HCT116 (cell line): ENCODE measurements at regions not wholly inside any gene's neighbourhood (a gene's known extent, or its start where the extent isn't known, plus 50 kb on each side); places are given as distances from the start of the nearest gene placed in this dataset.

ENCODE experiments used
- ATAC-seq: fragments of 200-7000 bp; cut with Tn5 transposase; 2 replicates; pipeline ENCODE4 v1.9.1; 2020; ENCODE audit warnings: mild to moderate bottlenecking, moderate library complexity
- BruUV-seq: library from RNA; stranded (reverse); fragments of 400-500 nt; replicated peaks from 2 replicates; lab custom pipeline; 2021; lab: Mats Ljungman, UMichigan
- CTCF ChIA-PET: fragments of 300-600 bp; sonication (Branson Sonifier 250); formaldehyde crosslinking; loops from one replicate; lab custom pipeline; 2021; ENCODE audit warnings: antibody characterized with exemption; lab: Charles Lee
- POLR2A ChIA-PET: fragments of 300-600, 350-600 bp; sonication (Branson Sonifier 250); formaldehyde crosslinking; loops from one replicate; lab custom pipeline; 2021; ENCODE audit warnings: antibody characterized with exemption; lab: Charles Lee
- RAD21 ChIA-PET, 2 experiments: fragments of 300-600 bp; sonication (Branson Sonifier 250); formaldehyde crosslinking; loops; one replicate each; lab custom pipeline; 2023; ENCODE audit warnings: low total read pairs in 2 of 2; ENCODE audit not compliant: uncharacterized antibody in 2 of 2, unreplicated experiment in 2 of 2, low non-redundant PET in 1 of 2; lab: Charles Lee
- DNase-seq: peaks from one replicate; pipeline ENCODE4 v3.0.0-alpha.2; 2010; ENCODE audit warnings: low read depth, low spot score
- H2AFZ ChIP-seq: fragments of 200-600 bp; shearing (Covaris generic), sonication (generic); 2 replicates; pipeline ENCODE4 v1.6.1; 2017; ENCODE audit warnings: low read depth, mixed run types, mixed read lengths, antibody characterized with exemption, low read length; ENCODE audit not compliant: poor library complexity, severe bottlenecking
- H3K27ac ChIP-seq: 2 replicates; pipeline ENCODE4 v1.5.1; 2012; ENCODE audit warnings: low read depth, low read length
- H3K27me3 ChIP-seq: fragments of 200-600 bp; sonication (generic); 2 replicates; pipeline ENCODE4 v1.6.1; 2016; ENCODE audit warnings: mixed run types, low read length, mixed read lengths; ENCODE audit not compliant: insufficient read depth
- H3K36me3 ChIP-seq, 2 experiments: fragments of 200-500 bp in 1 of 2; fragments of 200-600 bp in 1 of 2; sonication (Bioruptor generic) in 1 of 2; sonication (generic) in 1 of 2; 2 replicates each; pipeline versions ENCODE4 v1.5.1 to v1.6.1; 2014 to 2016; ENCODE audit warnings: low read length in 2 of 2, inconsistent platforms in 1 of 2, mixed read lengths in 1 of 2, mixed run types in 1 of 2; ENCODE audit not compliant: insufficient read depth in 2 of 2, control insufficient read depth in 1 of 2
- H3K4me1 ChIP-seq, 2 experiments: fragments of 200-600 bp in 1 of 2; sonication (generic) in 1 of 2; 2 replicates each; pipeline versions ENCODE4 v1.5.1 to v1.6.1; 2012 to 2017; ENCODE audit warnings: low read length in 2 of 2, inconsistent platforms in 1 of 2, mild to moderate bottlenecking in 1 of 2, mixed read lengths in 1 of 2, mixed run types in 1 of 2, moderate library complexity in 1 of 2; ENCODE audit not compliant: insufficient read depth in 2 of 2, control insufficient read depth in 1 of 2
- H3K4me2 ChIP-seq: fragments of 200-600 bp; sonication (generic); 2 replicates; pipeline ENCODE4 v1.6.1; 2017; ENCODE audit warnings: mixed run types, low read length, mixed read lengths
- H3K4me3 ChIP-seq, 2 experiments: fragments of 200-600 bp in 1 of 2; sonication (generic) in 1 of 2; replicated peaks in 1 of 2; 2 replicates each; pipeline ENCODE4 v1.5.1; 2011 to 2016; ENCODE audit warnings: low read length in 2 of 2, control low read depth in 1 of 2, low read depth in 1 of 2, mild to moderate bottlenecking in 1 of 2, mixed read lengths in 1 of 2, mixed run types in 1 of 2
- H3K79me2 ChIP-seq: fragments of 200-600 bp; sonication (generic); 2 replicates; pipeline ENCODE4 v1.6.1; 2017; ENCODE audit warnings: mild to moderate bottlenecking, mixed run types, low read length, moderate library complexity, mixed read lengths; ENCODE audit not compliant: insufficient read depth
- H3K9ac ChIP-seq: fragments of 200-600 bp; sonication (generic); 2 replicates; pipeline ENCODE4 v1.6.1; 2016; ENCODE audit warnings: low read length, mixed read lengths
- H3K9me2 ChIP-seq: fragments of 200-600 bp; sonication (generic), shearing (Covaris generic); 2 replicates; pipeline ENCODE4 v1.6.1; 2017; ENCODE audit warnings: mixed run types, mild to moderate bottlenecking, moderate library complexity; ENCODE audit not compliant: insufficient read depth
- H3K9me3 ChIP-seq, 2 experiments: fragments of 200-500 bp in 1 of 2; fragments of 200-600 bp in 1 of 2; sonication (Bioruptor generic) in 1 of 2; sonication (generic) in 1 of 2; 2 replicates each; pipeline ENCODE4 v1.6.1; 2014 to 2017; ENCODE audit warnings: low read length in 2 of 2, mixed read lengths in 2 of 2, inconsistent platforms in 1 of 2, low read depth in 1 of 2, mild to moderate bottlenecking in 1 of 2, mixed run types in 1 of 2, moderate library complexity in 1 of 2; ENCODE audit not compliant: control insufficient read depth in 1 of 2, insufficient read depth in 1 of 2
- H4K20me1 ChIP-seq: fragments of 200-600 bp; sonication (generic), shearing (Covaris generic); 2 replicates; pipeline ENCODE4 v1.6.1; 2017; ENCODE audit warnings: mixed run types, mild to moderate bottlenecking, moderate library complexity; ENCODE audit not compliant: insufficient read depth
- CBX3 ChIP-seq: IDR thresholded peaks from 2 replicates; pipeline ENCODE4 v1.6.1; 2012; ENCODE audit warnings: low read depth
- CEBPB ChIP-seq: IDR thresholded peaks from 2 replicates; pipeline ENCODE4 v1.6.1; 2012; ENCODE audit warnings: low read depth
- ELF1 ChIP-seq: IDR thresholded peaks from 2 replicates; pipeline ENCODE4 v1.6.1; 2012; ENCODE audit warnings: low read depth, borderline replicate concordance
- EZH2 ChIP-seq: fragments of 200-600 bp; sonication (generic); IDR thresholded peaks from 2 replicates; pipeline ENCODE4 v1.6.1; 2017; ENCODE audit warnings: antibody characterized with exemption, mixed run types
- EZH2phosphoT487 ChIP-seq: fragments of 200-600 bp; IDR thresholded peaks from 2 replicates; pipeline ENCODE4 v1.6.1; 2018; ENCODE audit warnings: antibody characterized with exemption, borderline replicate concordance
- JUND ChIP-seq: IDR thresholded peaks from 2 replicates; pipeline ENCODE4 v1.6.1; 2012
- POLR2A ChIP-seq: IDR thresholded peaks from 2 replicates; pipeline ENCODE4 v1.7.0; 2011; ENCODE audit warnings: borderline replicate concordance; ENCODE audit not compliant: insufficient read depth, insufficient read length; ENCODE audit errors: extremely low read depth
- POLR2AphosphoS5 ChIP-seq: IDR thresholded peaks from 2 replicates; pipeline ENCODE4 v1.6.1; 2011; ENCODE audit warnings: mild to moderate bottlenecking, low read depth, low read length, moderate library complexity
- RAD21 ChIP-seq: IDR thresholded peaks from 2 replicates; pipeline ENCODE4 v1.6.1; 2012; ENCODE audit warnings: low read depth, mild to moderate bottlenecking
- SIN3A ChIP-seq: IDR thresholded peaks from 2 replicates; pipeline ENCODE4 v1.6.1; 2012; ENCODE audit warnings: low read depth
- TCF7L2 ChIP-seq: IDR thresholded peaks from 2 replicates; pipeline ENCODE4 v1.7.0; 2011; ENCODE audit warnings: borderline replicate concordance, inconsistent platforms; ENCODE audit not compliant: insufficient read depth, insufficient read length; ENCODE audit errors: extremely low read depth
- intact Hi-C: fragments of 100-400 bp; cut with micrococcal nuclease; formaldehyde crosslinking; loops from 2 replicates; pipeline ENCODE4 v1.10.0; 2022
- TF ChIP-seq, protein P1 (sequence below): IDR thresholded peaks from 2 replicates; pipeline ENCODE4 v1.6.1; 2012; ENCODE audit warnings: low read depth
- TF ChIP-seq, protein P2 (sequence below): IDR thresholded peaks from 2 replicates; pipeline ENCODE4 v1.6.1; 2011; ENCODE audit warnings: mild to moderate bottlenecking, low read length, moderate library complexity; ENCODE audit not compliant: insufficient replicate concordance; ENCODE audit errors: extremely low read depth
- TF ChIP-seq, protein P3 (sequence below), 3 experiments: fragments of 200-600 bp in 1 of 3; sonication (generic) in 1 of 3; IDR thresholded peaks in 2 of 3; conservative IDR thresholded peaks in 1 of 3; 2 replicates each; pipeline ENCODE4 v1.5.1; 2012 to 2017; ENCODE audit warnings: low read depth in 2 of 3, low read length in 2 of 3, antibody characterized with exemption in 1 of 3, borderline replicate concordance in 1 of 3, control low read depth in 1 of 3, mild to moderate bottlenecking in 1 of 3, mixed read lengths in 1 of 3, mixed run types in 1 of 3, moderate library complexity in 1 of 3; ENCODE audit not compliant: insufficient read depth in 1 of 3

DNA sequence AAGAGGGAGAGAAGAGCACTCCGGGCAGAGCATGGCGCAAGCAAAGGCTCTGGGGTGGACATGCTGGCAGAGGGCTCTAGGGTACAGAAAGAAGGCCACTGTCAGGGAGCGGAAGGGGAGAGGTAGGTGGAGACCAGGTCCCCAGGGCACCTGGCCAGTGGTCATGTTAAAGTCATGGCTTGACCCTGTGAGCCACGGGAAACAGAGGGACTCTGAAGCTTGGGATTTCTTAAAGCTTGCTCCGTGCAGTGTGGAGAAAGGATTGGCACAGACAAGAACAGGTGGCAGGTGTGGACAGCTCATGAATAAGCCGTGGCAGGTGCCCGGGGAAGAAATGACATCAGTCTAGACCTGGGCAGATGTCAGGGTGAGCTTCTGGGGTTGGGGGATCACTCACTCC is 413.8 kb downstream of the BCL11B start:
- intact Hi-C loops: no loop called here
- Histone ChIP-seq H3K79me2 (no peaks in the 10 kb centered on the region), H3K4me1 (no peaks in the 10 kb centered on the region), H3K9me3 (no peaks in the 10 kb centered on the region), H4K20me1 (no peaks in the 10 kb centered on the region), H3K4me2 (no peak overlapping the region), H3K27ac (no peak overlapping the region), H3K36me3 (no peaks in the 10 kb centered on the region), H3K9ac (no peak overlapping the region), H3K4me3 (no peak overlapping the region), H3K27me3 (peaks cover 64% of the 10 kb centered on the region), H2AFZ (no peak overlapping the region), H3K9me2 (no peaks in the 10 kb centered on the region)
- no TSS peak for BruUV-seq
- ATAC-seq (no peak), DNase-seq (no peak)
- RAD21 ChIA-PET: no interaction called here
- POLR2A ChIA-PET: no interaction called here
- CTCF ChIA-PET: no interaction called here
- TF ChIP-seq CEBPB (no peak), ELF1 (no peak), JUND (no peak), POLR2AphosphoS5 (no peak), CBX3 (no peak), SIN3A (no peak)

DNA sequence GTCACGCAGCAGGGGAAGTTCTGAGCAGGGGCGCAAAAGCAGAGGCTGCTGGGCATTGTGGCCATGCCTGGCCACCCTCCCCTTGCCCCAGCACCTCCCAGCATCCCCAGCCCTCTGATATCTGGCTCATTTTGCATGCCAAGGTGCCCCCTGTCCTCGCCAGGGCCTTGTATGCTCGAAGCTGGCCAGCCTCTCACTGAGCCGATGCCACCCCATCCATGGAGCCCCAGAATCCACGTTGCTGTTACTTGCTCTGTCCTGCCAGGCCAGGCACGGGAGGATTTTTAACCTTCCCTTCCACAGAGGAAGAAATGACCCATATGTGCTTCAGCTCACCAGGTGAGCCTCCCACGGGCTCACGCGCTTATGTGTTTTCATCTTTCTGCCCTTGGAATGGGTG is 413.4 kb downstream of the BCL11B start:
- no peak overlapping the region for H2AFZ ChIP-seq
- H3K9me2 ChIP-seq: no peaks in the 10 kb centered on the region
- no peaks in the 10 kb centered on the region for H4K20me1 ChIP-seq
- H3K4me3 ChIP-seq: no peak overlapping the region
- no peaks in the 10 kb centered on the region for H3K4me1 ChIP-seq
- CTCF ChIA-PET: no interaction called here
- H3K4me2 ChIP-seq: no peak overlapping the region
- BruUV-seq: no TSS peak
- H3K79me2 ChIP-seq: no peaks in the 10 kb centered on the region
- no peak overlapping the region for H3K27ac ChIP-seq
- ATAC-seq (no peak), DNase-seq (no peak)
- RAD21 ChIA-PET: no interaction called here
- no peak overlapping the region for H3K9ac ChIP-seq
- H3K27me3 ChIP-seq: peaks cover 64% of the 10 kb centered on the region
- intact Hi-C loops: no loop called here
- no peaks in the 10 kb centered on the region for H3K9me3 ChIP-seq
- POLR2A ChIA-PET: no interaction called here
- no peaks in the 10 kb centered on the region for H3K36me3 ChIP-seq
- TF ChIP-seq, protein P1, sequence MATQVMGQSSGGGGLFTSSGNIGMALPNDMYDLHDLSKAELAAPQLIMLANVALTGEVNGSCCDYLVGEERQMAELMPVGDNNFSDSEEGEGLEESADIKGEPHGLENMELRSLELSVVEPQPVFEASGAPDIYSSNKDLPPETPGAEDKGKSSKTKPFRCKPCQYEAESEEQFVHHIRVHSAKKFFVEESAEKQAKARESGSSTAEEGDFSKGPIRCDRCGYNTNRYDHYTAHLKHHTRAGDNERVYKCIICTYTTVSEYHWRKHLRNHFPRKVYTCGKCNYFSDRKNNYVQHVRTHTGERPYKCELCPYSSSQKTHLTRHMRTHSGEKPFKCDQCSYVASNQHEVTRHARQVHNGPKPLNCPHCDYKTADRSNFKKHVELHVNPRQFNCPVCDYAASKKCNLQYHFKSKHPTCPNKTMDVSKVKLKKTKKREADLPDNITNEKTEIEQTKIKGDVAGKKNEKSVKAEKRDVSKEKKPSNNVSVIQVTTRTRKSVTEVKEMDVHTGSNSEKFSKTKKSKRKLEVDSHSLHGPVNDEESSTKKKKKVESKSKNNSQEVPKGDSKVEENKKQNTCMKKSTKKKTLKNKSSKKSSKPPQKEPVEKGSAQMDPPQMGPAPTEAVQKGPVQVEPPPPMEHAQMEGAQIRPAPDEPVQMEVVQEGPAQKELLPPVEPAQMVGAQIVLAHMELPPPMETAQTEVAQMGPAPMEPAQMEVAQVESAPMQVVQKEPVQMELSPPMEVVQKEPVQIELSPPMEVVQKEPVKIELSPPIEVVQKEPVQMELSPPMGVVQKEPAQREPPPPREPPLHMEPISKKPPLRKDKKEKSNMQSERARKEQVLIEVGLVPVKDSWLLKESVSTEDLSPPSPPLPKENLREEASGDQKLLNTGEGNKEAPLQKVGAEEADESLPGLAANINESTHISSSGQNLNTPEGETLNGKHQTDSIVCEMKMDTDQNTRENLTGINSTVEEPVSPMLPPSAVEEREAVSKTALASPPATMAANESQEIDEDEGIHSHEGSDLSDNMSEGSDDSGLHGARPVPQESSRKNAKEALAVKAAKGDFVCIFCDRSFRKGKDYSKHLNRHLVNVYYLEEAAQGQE: no peak
- TF ChIP-seq CBX3 (no peak), JUND (no peak), POLR2A (no peak), EZH2phosphoT487 (no peak), CEBPB (no peak), TCF7L2 (no peak), EZH2 (no peak), RAD21 (no peak)
- TF ChIP-seq, protein P2, sequence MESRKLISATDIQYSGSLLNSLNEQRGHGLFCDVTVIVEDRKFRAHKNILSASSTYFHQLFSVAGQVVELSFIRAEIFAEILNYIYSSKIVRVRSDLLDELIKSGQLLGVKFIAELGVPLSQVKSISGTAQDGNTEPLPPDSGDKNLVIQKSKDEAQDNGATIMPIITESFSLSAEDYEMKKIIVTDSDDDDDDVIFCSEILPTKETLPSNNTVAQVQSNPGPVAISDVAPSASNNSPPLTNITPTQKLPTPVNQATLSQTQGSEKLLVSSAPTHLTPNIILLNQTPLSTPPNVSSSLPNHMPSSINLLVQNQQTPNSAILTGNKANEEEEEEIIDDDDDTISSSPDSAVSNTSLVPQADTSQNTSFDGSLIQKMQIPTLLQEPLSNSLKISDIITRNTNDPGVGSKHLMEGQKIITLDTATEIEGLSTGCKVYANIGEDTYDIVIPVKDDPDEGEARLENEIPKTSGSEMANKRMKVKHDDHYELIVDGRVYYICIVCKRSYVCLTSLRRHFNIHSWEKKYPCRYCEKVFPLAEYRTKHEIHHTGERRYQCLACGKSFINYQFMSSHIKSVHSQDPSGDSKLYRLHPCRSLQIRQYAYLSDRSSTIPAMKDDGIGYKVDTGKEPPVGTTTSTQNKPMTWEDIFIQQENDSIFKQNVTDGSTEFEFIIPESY: no peak
- TF ChIP-seq, protein P3, sequence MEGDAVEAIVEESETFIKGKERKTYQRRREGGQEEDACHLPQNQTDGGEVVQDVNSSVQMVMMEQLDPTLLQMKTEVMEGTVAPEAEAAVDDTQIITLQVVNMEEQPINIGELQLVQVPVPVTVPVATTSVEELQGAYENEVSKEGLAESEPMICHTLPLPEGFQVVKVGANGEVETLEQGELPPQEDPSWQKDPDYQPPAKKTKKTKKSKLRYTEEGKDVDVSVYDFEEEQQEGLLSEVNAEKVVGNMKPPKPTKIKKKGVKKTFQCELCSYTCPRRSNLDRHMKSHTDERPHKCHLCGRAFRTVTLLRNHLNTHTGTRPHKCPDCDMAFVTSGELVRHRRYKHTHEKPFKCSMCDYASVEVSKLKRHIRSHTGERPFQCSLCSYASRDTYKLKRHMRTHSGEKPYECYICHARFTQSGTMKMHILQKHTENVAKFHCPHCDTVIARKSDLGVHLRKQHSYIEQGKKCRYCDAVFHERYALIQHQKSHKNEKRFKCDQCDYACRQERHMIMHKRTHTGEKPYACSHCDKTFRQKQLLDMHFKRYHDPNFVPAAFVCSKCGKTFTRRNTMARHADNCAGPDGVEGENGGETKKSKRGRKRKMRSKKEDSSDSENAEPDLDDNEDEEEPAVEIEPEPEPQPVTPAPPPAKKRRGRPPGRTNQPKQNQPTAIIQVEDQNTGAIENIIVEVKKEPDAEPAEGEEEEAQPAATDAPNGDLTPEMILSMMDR (IDR thresholded peaks at IDR 0.05 in 2 of 3, conservative IDR thresholded peaks at IDR 0.05 in 1 of 3; ENCODE audit: borderline replicate concordance in 1 of 3, insufficient read depth in 1 of 3, low read depth in 2 of 3, low read length in 2 of 3): no peak
